SK-N-SH (cell line): ENCODE measurements at regions not wholly inside any gene's neighbourhood (a gene's known extent, or its start where the extent isn't known, plus 50 kb on each side); places are given as distances from the start of the nearest gene placed in this dataset.

Source experiments
- CTCF ChIA-PET: fragments of 300-600, 350-600 bp; formaldehyde crosslinking; extraction: SDS; loops from one replicate; lab custom pipeline; 2021; lab: Yijun Ruan, JAX
- POLR2A ChIA-PET: fragments of 350-600 bp; sonication (Branson Sonifier 250); formaldehyde crosslinking; extraction: SDS; loops from one replicate; lab custom pipeline; 2020; ENCODE audit warnings: antibody characterized with exemption, inconsistent platforms; lab: Yijun Ruan, JAX
- DNase-seq: peaks from one replicate; pipeline ENCODE4 v3.0.0; 2012
- H2AFZ ChIP-seq: fragments of 200-600 bp; sonication (generic); 2 replicates; pipeline ENCODE4 v1.8.1; 2016; ENCODE audit warnings: antibody characterized with exemption, mild to moderate bottlenecking, low read depth
- H3F3A ChIP-seq: fragments of 200-600 bp; sonication (generic); replicated peaks from 2 replicates; pipeline ENCODE3; 2016; ENCODE audit warnings: antibody characterized with exemption, mild to moderate bottlenecking; ENCODE audit not compliant: insufficient read depth
- H3K27ac ChIP-seq, 2 experiments: fragments of 200-500 bp in 1 of 2; fragments of 200-600 bp in 1 of 2; sonication (Bioruptor generic) in 1 of 2; sonication (generic), shearing (Covaris generic) in 1 of 2; 2 replicates each; pipeline versions ENCODE4 v1.5.1 to v1.6.1; 2014 to 2016; ENCODE audit warnings: low read depth in 2 of 2, inconsistent platforms in 1 of 2, low read length in 1 of 2, mild to moderate bottlenecking in 1 of 2, mixed read lengths in 1 of 2
- H3K27me3 ChIP-seq: fragments of 200-600 bp; sonication (generic), shearing (Covaris generic); 2 replicates; pipeline ENCODE4 v1.6.1; 2016; ENCODE audit warnings: mixed run types; ENCODE audit not compliant: insufficient read depth
- H3K36me3 ChIP-seq, 2 experiments: fragments of 200-500 bp in 1 of 2; fragments of 200-600 bp in 1 of 2; sonication (Bioruptor generic) in 1 of 2; sonication (generic) in 1 of 2; replicated peaks in 1 of 2; 2 replicates each; pipeline versions ENCODE3 to v1.5.1; 2014 to 2016; ENCODE audit warnings: low read length in 1 of 2, mild to moderate bottlenecking in 1 of 2; ENCODE audit not compliant: insufficient read depth in 2 of 2, control insufficient read depth in 1 of 2
- H3K4me1 ChIP-seq, 2 experiments: fragments of 200-500 bp in 1 of 2; fragments of 200-600 bp in 1 of 2; sonication (Bioruptor generic) in 1 of 2; sonication (generic), shearing (Covaris generic) in 1 of 2; 2 replicates each; pipeline versions ENCODE4 v1.5.1 to v1.6.1; 2014 to 2016; ENCODE audit warnings: low read depth in 1 of 2, low read length in 1 of 2, mixed run types in 1 of 2; ENCODE audit not compliant: insufficient read depth in 2 of 2, control insufficient read depth in 1 of 2
- H3K4me2 ChIP-seq: fragments of 200-600 bp; sonication (generic), shearing (Covaris generic); 2 replicates; pipeline ENCODE4 v1.6.1; 2017; ENCODE audit warnings: mixed run types
- H3K4me3 ChIP-seq, 2 experiments: fragments of 200-500 bp in 1 of 2; fragments of 200-600 bp in 1 of 2; sonication (Bioruptor generic) in 1 of 2; sonication (generic), shearing (Covaris generic) in 1 of 2; 2 replicates each; pipeline versions ENCODE4 v1.5.1 to v1.8.1; 2014 to 2016; ENCODE audit warnings: low read depth in 2 of 2, inconsistent platforms in 1 of 2, low read length in 1 of 2, mild to moderate bottlenecking in 1 of 2, mixed read lengths in 1 of 2, moderate library complexity in 1 of 2
- H3K79me2 ChIP-seq: fragments of 200-600 bp; sonication (generic); 2 replicates; pipeline ENCODE4 v1.8.1; 2017; ENCODE audit warnings: mild to moderate bottlenecking; ENCODE audit not compliant: insufficient read depth
- H3K9ac ChIP-seq: fragments of 200-600 bp; sonication (generic); 2 replicates; pipeline ENCODE4 v1.6.1; 2017; ENCODE audit warnings: mixed run types
- H3K9me2 ChIP-seq: fragments of 200-600 bp; sonication (generic); 2 replicates; pipeline ENCODE4 v1.6.1; 2017; ENCODE audit warnings: mixed run types
- H3K9me3 ChIP-seq: fragments of 200-600 bp; sonication (generic); 2 replicates; pipeline ENCODE4 v1.6.1; 2017; ENCODE audit warnings: mixed run types, mild to moderate bottlenecking, moderate library complexity
- H4K20me1 ChIP-seq: fragments of 200-600 bp; sonication (generic); 2 replicates; pipeline ENCODE4 v1.6.1; 2017; ENCODE audit warnings: mild to moderate bottlenecking, mixed run types; ENCODE audit not compliant: insufficient read depth
- EP300 ChIP-seq, 2 experiments: IDR thresholded peaks; 2 replicates each; pipeline versions ENCODE4 v1.4.0 to v1.6.1; 2012; ENCODE audit warnings: borderline replicate concordance in 1 of 2, low read depth in 1 of 2, low read length in 1 of 2
- EZH2phosphoT487 ChIP-seq: fragments of 200-600 bp; sonication (generic); IDR thresholded peaks from 2 replicates; pipeline ENCODE4 v1.6.1; 2017; ENCODE audit warnings: low read depth, mixed run types, mild to moderate bottlenecking, antibody characterized with exemption, moderate library complexity, borderline replicate concordance
- FOXJ3 ChIP-seq: sonication (generic); formaldehyde crosslinking; IDR thresholded peaks from 2 replicates; pipeline ENCODE4 v1.5.1; 2020; ENCODE audit warnings: mild to moderate bottlenecking, missing genetic modification reagents
- GABPA ChIP-seq: IDR thresholded peaks from 2 replicates; pipeline ENCODE4 v1.4.0; 2012; ENCODE audit warnings: low read depth, mild to moderate bottlenecking
- MEF2A ChIP-seq: IDR thresholded peaks from 2 replicates; pipeline ENCODE4 v1.4.0; 2012; ENCODE audit warnings: low read depth, borderline replicate concordance
- MXI1 ChIP-seq: IDR thresholded peaks from 2 replicates; pipeline ENCODE4 v1.6.1; 2012; ENCODE audit warnings: mild to moderate bottlenecking, low read depth, low read length, improper control_type of control experiment
- RCOR1 ChIP-seq: fragments of 150-350 bp; IDR thresholded peaks from 2 replicates; pipeline ENCODE4 v1.6.1; 2017; ENCODE audit warnings: antibody characterized with exemption, low read length
- SIN3A ChIP-seq: IDR thresholded peaks from 2 replicates; pipeline ENCODE4 v1.6.1; 2012; ENCODE audit warnings: low read depth, mild to moderate bottlenecking, low read length, moderate library complexity, borderline replicate concordance
- SMC3 ChIP-seq: IDR thresholded peaks from 2 replicates; pipeline ENCODE4 v1.6.1; 2012; ENCODE audit warnings: low read depth, low read length, improper control_type of control experiment
- TAF1 ChIP-seq: IDR thresholded peaks from 2 replicates; pipeline ENCODE4 v1.6.1; 2012; ENCODE audit warnings: low read depth, mild to moderate bottlenecking, low read length, moderate library complexity, borderline replicate concordance
- TCF12 ChIP-seq: IDR thresholded peaks from 2 replicates; pipeline ENCODE4 v1.4.0; 2012
- YY1 ChIP-seq: IDR thresholded peaks from 2 replicates; pipeline ENCODE4 v1.4.0; 2012; ENCODE audit warnings: low read depth, mild to moderate bottlenecking
- WGBS: methylation state at CpG from one replicate; pipeline ENCODE4 v1.1.6; 2017; ENCODE audit warnings: low lambda C conversion rate; 5-methylcytosine and 5-hydroxymethylcytosine counted together
- TF ChIP-seq, protein P1 (sequence below): IDR thresholded peaks from 2 replicates; pipeline ENCODE4 v1.4.0; 2012; ENCODE audit warnings: low read depth, borderline replicate concordance
- TF ChIP-seq, protein P2 (sequence below): IDR thresholded peaks from 2 replicates; pipeline ENCODE4 v1.4.0; 2012; ENCODE audit warnings: low read depth, borderline replicate concordance
- TF ChIP-seq, protein P3 (sequence below): fragments of 150-350 bp; IDR thresholded peaks from 2 replicates; pipeline ENCODE4 v1.6.1; 2016; ENCODE audit warnings: mild to moderate bottlenecking, low read depth, low read length
- TF ChIP-seq, protein P4 (sequence below): IDR thresholded peaks from 2 replicates; pipeline ENCODE4 v1.6.1; 2012; ENCODE audit warnings: mild to moderate bottlenecking, low read depth, low read length, moderate library complexity

DNA sequence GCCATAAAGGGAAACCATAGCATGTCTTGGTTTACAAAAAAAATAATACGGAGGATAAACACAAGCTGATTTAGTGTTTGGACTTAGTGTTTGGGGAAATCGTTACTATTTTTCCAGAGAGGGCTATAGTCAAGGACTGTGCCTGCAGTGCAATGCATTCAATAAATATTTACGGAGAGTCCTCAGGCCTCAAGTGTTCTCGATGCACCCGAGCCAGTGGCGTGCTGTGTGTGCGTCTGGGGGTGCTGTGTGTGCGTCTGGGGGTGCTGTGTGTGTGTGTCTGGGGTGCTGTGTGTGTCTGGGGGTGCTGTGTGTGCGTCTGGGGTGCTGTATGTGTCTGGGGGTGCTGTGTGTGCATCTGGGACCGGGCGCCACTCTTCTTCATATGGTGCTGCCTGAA, 71.7 kb upstream of the GTF3A start:
- ChIA-PET POLR2A (interaction anchor here (0.6 kb wide), 1 partner anchor 623 kb away, joined by 3 read pairs; no protein-coding TSS in a partner anchor), CTCF (interaction anchor here (0.8 to 3.9 kb wide), 7 partner anchors 9 to 406 kb away, joined by 3 to 20 read pairs (median 5); no protein-coding TSS in a partner anchor)
- H4K20me1 ChIP-seq = no peaks in the 10 kb centered on the region
- TF ChIP-seq, protein P1, sequence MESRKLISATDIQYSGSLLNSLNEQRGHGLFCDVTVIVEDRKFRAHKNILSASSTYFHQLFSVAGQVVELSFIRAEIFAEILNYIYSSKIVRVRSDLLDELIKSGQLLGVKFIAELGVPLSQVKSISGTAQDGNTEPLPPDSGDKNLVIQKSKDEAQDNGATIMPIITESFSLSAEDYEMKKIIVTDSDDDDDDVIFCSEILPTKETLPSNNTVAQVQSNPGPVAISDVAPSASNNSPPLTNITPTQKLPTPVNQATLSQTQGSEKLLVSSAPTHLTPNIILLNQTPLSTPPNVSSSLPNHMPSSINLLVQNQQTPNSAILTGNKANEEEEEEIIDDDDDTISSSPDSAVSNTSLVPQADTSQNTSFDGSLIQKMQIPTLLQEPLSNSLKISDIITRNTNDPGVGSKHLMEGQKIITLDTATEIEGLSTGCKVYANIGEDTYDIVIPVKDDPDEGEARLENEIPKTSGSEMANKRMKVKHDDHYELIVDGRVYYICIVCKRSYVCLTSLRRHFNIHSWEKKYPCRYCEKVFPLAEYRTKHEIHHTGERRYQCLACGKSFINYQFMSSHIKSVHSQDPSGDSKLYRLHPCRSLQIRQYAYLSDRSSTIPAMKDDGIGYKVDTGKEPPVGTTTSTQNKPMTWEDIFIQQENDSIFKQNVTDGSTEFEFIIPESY = no peak
- TF ChIP-seq SMC3 = no peak
- TF ChIP-seq MEF2A = no peak
- no peak for TF ChIP-seq TAF1
- no peak for TF ChIP-seq EZH2phosphoT487
- no peak for TF ChIP-seq TCF12
- TF ChIP-seq, protein P2, sequence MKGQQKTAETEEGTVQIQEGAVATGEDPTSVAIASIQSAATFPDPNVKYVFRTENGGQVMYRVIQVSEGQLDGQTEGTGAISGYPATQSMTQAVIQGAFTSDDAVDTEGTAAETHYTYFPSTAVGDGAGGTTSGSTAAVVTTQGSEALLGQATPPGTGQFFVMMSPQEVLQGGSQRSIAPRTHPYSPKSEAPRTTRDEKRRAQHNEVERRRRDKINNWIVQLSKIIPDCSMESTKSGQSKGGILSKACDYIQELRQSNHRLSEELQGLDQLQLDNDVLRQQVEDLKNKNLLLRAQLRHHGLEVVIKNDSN = no peak
- no peak for TF ChIP-seq FOXJ3 (CRISPR knock-in tag)
- TF ChIP-seq EP300 (IDR thresholded peaks at IDR 0.05; ENCODE audit: borderline replicate concordance in 1 of 2, low read depth in 1 of 2, low read length in 1 of 2) = no peak
- TF ChIP-seq SIN3A = no peak
- TF ChIP-seq RCOR1 = no peak
- TF ChIP-seq, protein P3, sequence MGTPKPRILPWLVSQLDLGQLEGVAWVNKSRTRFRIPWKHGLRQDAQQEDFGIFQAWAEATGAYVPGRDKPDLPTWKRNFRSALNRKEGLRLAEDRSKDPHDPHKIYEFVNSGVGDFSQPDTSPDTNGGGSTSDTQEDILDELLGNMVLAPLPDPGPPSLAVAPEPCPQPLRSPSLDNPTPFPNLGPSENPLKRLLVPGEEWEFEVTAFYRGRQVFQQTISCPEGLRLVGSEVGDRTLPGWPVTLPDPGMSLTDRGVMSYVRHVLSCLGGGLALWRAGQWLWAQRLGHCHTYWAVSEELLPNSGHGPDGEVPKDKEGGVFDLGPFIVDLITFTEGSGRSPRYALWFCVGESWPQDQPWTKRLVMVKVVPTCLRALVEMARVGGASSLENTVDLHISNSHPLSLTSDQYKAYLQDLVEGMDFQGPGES = no peak
- no peak for TF ChIP-seq GABPA
- TF ChIP-seq, protein P4, sequence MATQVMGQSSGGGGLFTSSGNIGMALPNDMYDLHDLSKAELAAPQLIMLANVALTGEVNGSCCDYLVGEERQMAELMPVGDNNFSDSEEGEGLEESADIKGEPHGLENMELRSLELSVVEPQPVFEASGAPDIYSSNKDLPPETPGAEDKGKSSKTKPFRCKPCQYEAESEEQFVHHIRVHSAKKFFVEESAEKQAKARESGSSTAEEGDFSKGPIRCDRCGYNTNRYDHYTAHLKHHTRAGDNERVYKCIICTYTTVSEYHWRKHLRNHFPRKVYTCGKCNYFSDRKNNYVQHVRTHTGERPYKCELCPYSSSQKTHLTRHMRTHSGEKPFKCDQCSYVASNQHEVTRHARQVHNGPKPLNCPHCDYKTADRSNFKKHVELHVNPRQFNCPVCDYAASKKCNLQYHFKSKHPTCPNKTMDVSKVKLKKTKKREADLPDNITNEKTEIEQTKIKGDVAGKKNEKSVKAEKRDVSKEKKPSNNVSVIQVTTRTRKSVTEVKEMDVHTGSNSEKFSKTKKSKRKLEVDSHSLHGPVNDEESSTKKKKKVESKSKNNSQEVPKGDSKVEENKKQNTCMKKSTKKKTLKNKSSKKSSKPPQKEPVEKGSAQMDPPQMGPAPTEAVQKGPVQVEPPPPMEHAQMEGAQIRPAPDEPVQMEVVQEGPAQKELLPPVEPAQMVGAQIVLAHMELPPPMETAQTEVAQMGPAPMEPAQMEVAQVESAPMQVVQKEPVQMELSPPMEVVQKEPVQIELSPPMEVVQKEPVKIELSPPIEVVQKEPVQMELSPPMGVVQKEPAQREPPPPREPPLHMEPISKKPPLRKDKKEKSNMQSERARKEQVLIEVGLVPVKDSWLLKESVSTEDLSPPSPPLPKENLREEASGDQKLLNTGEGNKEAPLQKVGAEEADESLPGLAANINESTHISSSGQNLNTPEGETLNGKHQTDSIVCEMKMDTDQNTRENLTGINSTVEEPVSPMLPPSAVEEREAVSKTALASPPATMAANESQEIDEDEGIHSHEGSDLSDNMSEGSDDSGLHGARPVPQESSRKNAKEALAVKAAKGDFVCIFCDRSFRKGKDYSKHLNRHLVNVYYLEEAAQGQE = no peak
- TF ChIP-seq YY1 = no peak
- no peak for TF ChIP-seq MXI1
- TF ChIP-seq, all 33 proteins: peak for 0
- Histone ChIP-seq H2AFZ (0 out of 2 replicates have a peak overlapping the region, but pooled peaks have one; percentile 82), H3K27ac (no peak overlapping the region), H3K9me3 (no peaks in the 10 kb centered on the region), H3K36me3 (no peaks in the 10 kb centered on the region), H3K9me2 (no peaks in the 10 kb centered on the region), H3K79me2 (no peaks in the 10 kb centered on the region), H3K9ac (no peak overlapping the region), H3K27me3 (no peaks in the 10 kb centered on the region; the same call in 1 of the 2 replicates), H3K4me1 (no peaks in the 10 kb centered on the region), H3K4me2 (peak overlapping the region; percentile 69), H3K4me3 (no peak overlapping the region), H3F3A (no peaks in the 10 kb centered on the region)
- DNase-seq = no peak
- 80% methylated on average over 11 of the region's 11 CpGs for WGBS
